SK-N-SH (cell line): ENCODE measurements at regions not wholly inside any gene's neighbourhood (a gene's known extent, or its start where the extent isn't known, plus 50 kb on each side); places are given as distances from the start of the nearest gene placed in this dataset.

Source experiments
- CTCF ChIA-PET: fragments of 300-600, 350-600 bp; formaldehyde crosslinking; extraction: SDS; loops from one replicate; lab custom pipeline; 2021; lab: Yijun Ruan, JAX
- POLR2A ChIA-PET: fragments of 350-600 bp; sonication (Branson Sonifier 250); formaldehyde crosslinking; extraction: SDS; loops from one replicate; lab custom pipeline; 2020; ENCODE audit warnings: antibody characterized with exemption, inconsistent platforms; lab: Yijun Ruan, JAX
- DNase-seq: peaks from one replicate; pipeline ENCODE4 v3.0.0; 2012
- H2AFZ ChIP-seq: fragments of 200-600 bp; sonication (generic); 2 replicates; pipeline ENCODE4 v1.8.1; 2016; ENCODE audit warnings: antibody characterized with exemption, mild to moderate bottlenecking, low read depth
- H3F3A ChIP-seq: fragments of 200-600 bp; sonication (generic); replicated peaks from 2 replicates; pipeline ENCODE3; 2016; ENCODE audit warnings: antibody characterized with exemption, mild to moderate bottlenecking; ENCODE audit not compliant: insufficient read depth
- H3K27ac ChIP-seq, 2 experiments: fragments of 200-500 bp in 1 of 2; fragments of 200-600 bp in 1 of 2; sonication (Bioruptor generic) in 1 of 2; sonication (generic), shearing (Covaris generic) in 1 of 2; 2 replicates each; pipeline versions ENCODE4 v1.5.1 to v1.6.1; 2014 to 2016; ENCODE audit warnings: low read depth in 2 of 2, inconsistent platforms in 1 of 2, low read length in 1 of 2, mild to moderate bottlenecking in 1 of 2, mixed read lengths in 1 of 2
- H3K27me3 ChIP-seq: fragments of 200-600 bp; sonication (generic), shearing (Covaris generic); 2 replicates; pipeline ENCODE4 v1.6.1; 2016; ENCODE audit warnings: mixed run types; ENCODE audit not compliant: insufficient read depth
- H3K36me3 ChIP-seq, 2 experiments: fragments of 200-500 bp in 1 of 2; fragments of 200-600 bp in 1 of 2; sonication (Bioruptor generic) in 1 of 2; sonication (generic) in 1 of 2; replicated peaks in 1 of 2; 2 replicates each; pipeline versions ENCODE3 to v1.5.1; 2014 to 2016; ENCODE audit warnings: low read length in 1 of 2, mild to moderate bottlenecking in 1 of 2; ENCODE audit not compliant: insufficient read depth in 2 of 2, control insufficient read depth in 1 of 2
- H3K4me1 ChIP-seq, 2 experiments: fragments of 200-500 bp in 1 of 2; fragments of 200-600 bp in 1 of 2; sonication (Bioruptor generic) in 1 of 2; sonication (generic), shearing (Covaris generic) in 1 of 2; 2 replicates each; pipeline versions ENCODE4 v1.5.1 to v1.6.1; 2014 to 2016; ENCODE audit warnings: low read depth in 1 of 2, low read length in 1 of 2, mixed run types in 1 of 2; ENCODE audit not compliant: insufficient read depth in 2 of 2, control insufficient read depth in 1 of 2
- H3K4me2 ChIP-seq: fragments of 200-600 bp; sonication (generic), shearing (Covaris generic); 2 replicates; pipeline ENCODE4 v1.6.1; 2017; ENCODE audit warnings: mixed run types
- H3K4me3 ChIP-seq, 2 experiments: fragments of 200-500 bp in 1 of 2; fragments of 200-600 bp in 1 of 2; sonication (Bioruptor generic) in 1 of 2; sonication (generic), shearing (Covaris generic) in 1 of 2; 2 replicates each; pipeline versions ENCODE4 v1.5.1 to v1.8.1; 2014 to 2016; ENCODE audit warnings: low read depth in 2 of 2, inconsistent platforms in 1 of 2, low read length in 1 of 2, mild to moderate bottlenecking in 1 of 2, mixed read lengths in 1 of 2, moderate library complexity in 1 of 2
- H3K79me2 ChIP-seq: fragments of 200-600 bp; sonication (generic); 2 replicates; pipeline ENCODE4 v1.8.1; 2017; ENCODE audit warnings: mild to moderate bottlenecking; ENCODE audit not compliant: insufficient read depth
- H3K9ac ChIP-seq: fragments of 200-600 bp; sonication (generic); 2 replicates; pipeline ENCODE4 v1.6.1; 2017; ENCODE audit warnings: mixed run types
- H3K9me2 ChIP-seq: fragments of 200-600 bp; sonication (generic); 2 replicates; pipeline ENCODE4 v1.6.1; 2017; ENCODE audit warnings: mixed run types
- H3K9me3 ChIP-seq: fragments of 200-600 bp; sonication (generic); 2 replicates; pipeline ENCODE4 v1.6.1; 2017; ENCODE audit warnings: mixed run types, mild to moderate bottlenecking, moderate library complexity
- H4K20me1 ChIP-seq: fragments of 200-600 bp; sonication (generic); 2 replicates; pipeline ENCODE4 v1.6.1; 2017; ENCODE audit warnings: mild to moderate bottlenecking, mixed run types; ENCODE audit not compliant: insufficient read depth
- CTCF ChIP-seq: fragments of 200-600 bp; sonication (generic); IDR thresholded peaks from 2 replicates; pipeline ENCODE4 v1.6.1; 2017; ENCODE audit warnings: antibody characterized with exemption, mild to moderate bottlenecking, moderate library complexity
- ELF1 ChIP-seq: IDR thresholded peaks from 2 replicates; pipeline ENCODE4 v1.4.0; 2012
- EP300 ChIP-seq, 2 experiments: IDR thresholded peaks; 2 replicates each; pipeline versions ENCODE4 v1.4.0 to v1.6.1; 2012; ENCODE audit warnings: borderline replicate concordance in 1 of 2, low read depth in 1 of 2, low read length in 1 of 2
- EZH2phosphoT487 ChIP-seq: fragments of 200-600 bp; sonication (generic); IDR thresholded peaks from 2 replicates; pipeline ENCODE4 v1.6.1; 2017; ENCODE audit warnings: low read depth, mixed run types, mild to moderate bottlenecking, antibody characterized with exemption, moderate library complexity, borderline replicate concordance
- FOSL2 ChIP-seq: IDR thresholded peaks from 2 replicates; pipeline ENCODE4 v1.4.0; 2012; ENCODE audit warnings: low read depth, mild to moderate bottlenecking, moderate library complexity, borderline replicate concordance
- FOXJ3 ChIP-seq: sonication (generic); formaldehyde crosslinking; IDR thresholded peaks from 2 replicates; pipeline ENCODE4 v1.5.1; 2020; ENCODE audit warnings: mild to moderate bottlenecking, missing genetic modification reagents
- MXI1 ChIP-seq: IDR thresholded peaks from 2 replicates; pipeline ENCODE4 v1.6.1; 2012; ENCODE audit warnings: mild to moderate bottlenecking, low read depth, low read length, improper control_type of control experiment
- NFIC ChIP-seq: IDR thresholded peaks from 2 replicates; pipeline ENCODE4 v1.4.0; 2012; ENCODE audit warnings: borderline replicate concordance
- RAD21 ChIP-seq: IDR thresholded peaks from 2 replicates; pipeline ENCODE4 v1.6.1; 2012; ENCODE audit warnings: mild to moderate bottlenecking, low read length
- RXRA ChIP-seq: IDR thresholded peaks from 2 replicates; pipeline ENCODE4 v1.4.0; 2012; ENCODE audit warnings: low read depth, mild to moderate bottlenecking, borderline replicate concordance
- SIN3A ChIP-seq: IDR thresholded peaks from 2 replicates; pipeline ENCODE4 v1.6.1; 2012; ENCODE audit warnings: low read depth, mild to moderate bottlenecking, low read length, moderate library complexity, borderline replicate concordance
- SMC3 ChIP-seq: IDR thresholded peaks from 2 replicates; pipeline ENCODE4 v1.6.1; 2012; ENCODE audit warnings: low read depth, low read length, improper control_type of control experiment
- TCF12 ChIP-seq: IDR thresholded peaks from 2 replicates; pipeline ENCODE4 v1.4.0; 2012
- TEAD4 ChIP-seq: IDR thresholded peaks from 2 replicates; pipeline ENCODE4 v1.4.0; 2012; ENCODE audit warnings: mild to moderate bottlenecking, borderline replicate concordance; ENCODE audit not compliant: insufficient read depth
- USF1 ChIP-seq: IDR thresholded peaks from 2 replicates; pipeline ENCODE4 v1.4.0; 2012; ENCODE audit warnings: low read depth, borderline replicate concordance
- USF2 ChIP-seq: fragments of 150-350 bp; IDR thresholded peaks from 2 replicates; pipeline ENCODE4 v1.6.1; 2017; ENCODE audit warnings: antibody characterized with exemption, low read length, low read depth, borderline replicate concordance
- YY1 ChIP-seq: IDR thresholded peaks from 2 replicates; pipeline ENCODE4 v1.4.0; 2012; ENCODE audit warnings: low read depth, mild to moderate bottlenecking
- ZBTB33 ChIP-seq: IDR thresholded peaks from 2 replicates; pipeline ENCODE4 v1.4.0; 2012; ENCODE audit warnings: low read depth, borderline replicate concordance
- WGBS: methylation state at CpG from one replicate; pipeline ENCODE4 v1.1.6; 2017; ENCODE audit warnings: low lambda C conversion rate; 5-methylcytosine and 5-hydroxymethylcytosine counted together

- H3K79me2 ChIP-seq = no peaks in the 10 kb centered on the region
- no peak for TF ChIP-seq FOSL2
- TF ChIP-seq FOXJ3 (CRISPR knock-in tag) = no peak
- TF ChIP-seq USF1 = no peak
- TF ChIP-seq EZH2phosphoT487 = no peak
- no peak for TF ChIP-seq RAD21
- TF ChIP-seq CTCF = no peak
- no peak for TF ChIP-seq MXI1
- TF ChIP-seq, all 33 proteins: peak for 0
- CTCF ChIA-PET = no interaction called here
- no peak overlapping the region for H3K4me2 ChIP-seq
- no peaks in the 10 kb centered on the region for H3K9me2 ChIP-seq
- 32% methylated on average over 13 of the region's 13 CpGs for WGBS
- H2AFZ ChIP-seq = no peak overlapping the region
- no peak overlapping the region for H3K27ac ChIP-seq
- H3K27me3 ChIP-seq = peaks cover 81% of the 10 kb centered on the region
- H3K4me3 ChIP-seq = no peak overlapping the region
- POLR2A ChIA-PET = no interaction called here
- no peak for DNase-seq
- H3F3A ChIP-seq = no peaks in the 10 kb centered on the region
- H3K4me1 ChIP-seq = no peaks in the 10 kb centered on the region
- no peaks in the 10 kb centered on the region for H4K20me1 ChIP-seq
- no peaks in the 10 kb centered on the region for H3K9me3 ChIP-seq
- H3K9ac ChIP-seq = no peak overlapping the region
- H3K36me3 ChIP-seq = no peaks in the 10 kb centered on the region
Observed at GRCh38 chr7:156019776-156020565, 207.7 kb upstream of the SHH start.

- WGBS = 18% methylated on average over 7 of the region's 7 CpGs
- no peaks in the 10 kb centered on the region for H3K9me3 ChIP-seq
- TF ChIP-seq ELF1 (no peak), USF1 (no peak), CTCF (no peak), USF2 (no peak), YY1 (no peak), SIN3A (no peak), SMC3 (no peak), TCF12 (no peak), FOXJ3 (CRISPR knock-in tag) (no peak), RXRA (no peak), RAD21 (no peak), EP300 (IDR thresholded peaks at IDR 0.05; ENCODE audit: borderline replicate concordance in 1 of 2, low read depth in 1 of 2, low read length in 1 of 2) (no peak), NFIC (no peak), EZH2phosphoT487 (no peak), TEAD4 (no peak), ZBTB33 (no peak)
Observed at GRCh38 chr7:156019308-156019707, 207.0 kb upstream of the SHH start.

More at GRCh38 chr7:156019308-156019707, 207.0 kb upstream of the SHH start:
- no peaks in the 10 kb centered on the region for H3K36me3 ChIP-seq
- H3K9ac ChIP-seq = no peak overlapping the region
- ChIA-PET CTCF (no interaction called here), POLR2A (no interaction called here)
- H3K27ac ChIP-seq = no peak overlapping the region
- no peaks in the 10 kb centered on the region for H3K4me1 ChIP-seq
- peaks cover 80% of the 10 kb centered on the region for H3K27me3 ChIP-seq
- no peaks in the 10 kb centered on the region for H3F3A ChIP-seq
- H3K9me2 ChIP-seq = no peaks in the 10 kb centered on the region
- H2AFZ ChIP-seq = no peak overlapping the region
- no peaks in the 10 kb centered on the region for H4K20me1 ChIP-seq
- H3K4me3 ChIP-seq = no peak overlapping the region
- no peak overlapping the region for H3K4me2 ChIP-seq
- H3K79me2 ChIP-seq = no peaks in the 10 kb centered on the region
- DNase-seq = no peak
